ENCODE measurements at regions not wholly inside any gene's neighbourhood (a gene's known extent, or its start where the extent isn't known, plus 50 kb on each side); places are given as distances from the start of the nearest gene placed in this dataset.
A peak's percentile ranks its signal among the peaks of the same experiment; 100 is the strongest.

- no peaks in the 10 kb centered on the region for H3K4me1 ChIP-seq (ENCODE audit: control insufficient read depth, insufficient read depth, low read length, poor library complexity, severe bottlenecking)
- H3K36me3 ChIP-seq (ENCODE audit: control insufficient read depth, insufficient read depth, low read length): no peaks in the 10 kb centered on the region
- H3K4me1 Mint-ChIP-seq: peaks cover 0 to 7% (median 4%) of the 10 kb centered on the region in 4 donors
- H3K27ac Mint-ChIP-seq: no peak overlapping the region
- no peaks in the 10 kb centered on the region for H3K36me3 Mint-ChIP-seq
- peaks cover 83% of the 10 kb centered on the region for H3K27me3 Mint-ChIP-seq
- ATAC-seq (ENCODE audit: low read depth in 2 of 2) (no peak), DNase-seq (no peak)
- no peak overlapping the region for H3K27ac ChIP-seq (ENCODE audit: insufficient read depth, low read length, poor library complexity, severe bottlenecking)
- peaks cover 0 to 7% (median 0%) of the 10 kb centered on the region in 7 donors for H3K9me3 Mint-ChIP-seq
- peaks cover 42% of the 10 kb centered on the region for H3K27me3 ChIP-seq (ENCODE audit: control insufficient read depth, insufficient read depth, low read length)
- H3K4me3 Mint-ChIP-seq: no peak overlapping the region
- H3K4me3 ChIP-seq (ENCODE audit: low read depth, low read length): no peak overlapping the region
- no peaks in the 10 kb centered on the region for H3K9me3 ChIP-seq (ENCODE audit: control insufficient read depth in 2 of 2, low read length in 2 of 2)
These were observed 163.2 kb upstream of the S1PR3 start for GRCh38 chr9:88828018-88828417.

DNA sequence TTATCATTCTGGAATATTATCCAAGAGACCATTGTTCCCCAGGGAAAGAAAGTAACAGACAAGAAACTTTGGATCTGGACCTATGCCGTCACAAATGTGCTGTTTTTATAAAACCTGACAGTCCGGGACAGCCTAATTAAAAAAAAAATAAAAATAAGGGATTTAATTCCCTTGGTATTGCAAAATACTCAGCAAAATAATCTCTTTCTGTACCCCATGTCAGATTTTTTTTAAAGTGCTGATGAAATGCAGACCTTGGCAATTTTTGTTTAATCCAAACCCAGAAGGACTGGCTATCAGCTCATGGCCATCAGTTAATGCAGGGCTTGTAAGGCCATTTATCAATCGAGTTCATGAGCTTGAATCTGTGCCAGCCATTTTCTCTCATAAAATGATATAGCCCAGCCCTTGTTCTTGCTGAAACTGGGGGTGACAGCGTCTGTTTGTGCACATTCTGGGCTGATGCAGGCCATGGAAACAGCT lies 162.7 kb upstream of the S1PR3 start:
- DNase-seq (no peak), ATAC-seq (ENCODE audit: low read depth in 2 of 2) (no peak)
- H3K9me3 ChIP-seq (ENCODE audit: control insufficient read depth in 2 of 2, low read length in 2 of 2): no peaks in the 10 kb centered on the region
- H3K4me1 Mint-ChIP-seq: peaks cover 0 to 7% (median 4%) of the 10 kb centered on the region in 4 donors
- H3K36me3 Mint-ChIP-seq: no peaks in the 10 kb centered on the region
- H3K9me3 Mint-ChIP-seq: peaks cover 0 to 7% (median 0%) of the 10 kb centered on the region in 7 donors
- H3K27me3 Mint-ChIP-seq: peaks cover 84% of the 10 kb centered on the region
- H3K4me3 ChIP-seq (ENCODE audit: low read depth, low read length): no peak overlapping the region
- no peaks in the 10 kb centered on the region for H3K36me3 ChIP-seq (ENCODE audit: control insufficient read depth, insufficient read depth, low read length)
- H3K4me1 ChIP-seq (ENCODE audit: control insufficient read depth, insufficient read depth, low read length, poor library complexity, severe bottlenecking): no peaks in the 10 kb centered on the region
- H3K27ac ChIP-seq (ENCODE audit: insufficient read depth, low read length, poor library complexity, severe bottlenecking): no peak overlapping the region
- H3K27me3 ChIP-seq (ENCODE audit: control insufficient read depth, insufficient read depth, low read length): peaks cover 44% of the 10 kb centered on the region
- H3K4me3 Mint-ChIP-seq: no peak overlapping the region
- no peak overlapping the region for H3K27ac Mint-ChIP-seq

DNA sequence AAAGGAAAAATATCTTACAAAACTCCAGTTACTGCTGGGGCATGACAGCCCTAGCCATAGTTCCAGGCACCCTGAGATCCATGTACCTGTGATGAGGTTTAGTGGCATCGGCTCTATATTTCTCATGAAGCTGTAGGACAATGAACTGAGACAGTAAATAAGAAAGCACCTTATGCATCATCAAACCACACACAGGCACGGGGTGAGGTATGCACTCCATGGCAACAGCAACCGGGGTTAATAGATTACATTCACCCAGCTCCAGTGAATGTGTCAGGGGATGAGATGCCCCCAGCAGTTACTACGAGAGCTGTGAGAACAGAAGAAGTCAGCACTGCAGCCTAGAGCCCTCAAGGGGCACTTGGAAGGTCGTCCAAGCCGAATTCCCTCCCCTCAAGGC lies 162.0 kb upstream of the S1PR3 start:
- H3K4me3 Mint-ChIP-seq: no peak overlapping the region
- no peak for ATAC-seq (ENCODE audit: low read depth in 2 of 2)
- peaks cover 82% of the 10 kb centered on the region for H3K27me3 Mint-ChIP-seq
- Histone ChIP-seq H3K9me3 (ENCODE audit: control insufficient read depth in 2 of 2, low read length in 2 of 2) (no peaks in the 10 kb centered on the region), H3K36me3 (ENCODE audit: control insufficient read depth, insufficient read depth, low read length) (no peaks in the 10 kb centered on the region), H3K4me1 (ENCODE audit: control insufficient read depth, insufficient read depth, low read length, poor library complexity, severe bottlenecking) (no peaks in the 10 kb centered on the region), H3K27me3 (ENCODE audit: control insufficient read depth, insufficient read depth, low read length) (peaks cover 46% of the 10 kb centered on the region), H3K27ac (ENCODE audit: insufficient read depth, low read length, poor library complexity, severe bottlenecking) (no peak overlapping the region), H3K4me3 (ENCODE audit: low read depth, low read length) (no peak overlapping the region)
- peaks cover 5 to 14% (median 9%) of the 10 kb centered on the region in 4 donors for H3K4me1 Mint-ChIP-seq
- H3K9me3 Mint-ChIP-seq: peaks cover 0 to 5% (median 0%) of the 10 kb centered on the region in 7 donors
- no peaks in the 10 kb centered on the region for H3K36me3 Mint-ChIP-seq
- H3K27ac Mint-ChIP-seq: no peak overlapping the region
- peak in 1 of 3 donors; percentile 9 for DNase-seq

DNA sequence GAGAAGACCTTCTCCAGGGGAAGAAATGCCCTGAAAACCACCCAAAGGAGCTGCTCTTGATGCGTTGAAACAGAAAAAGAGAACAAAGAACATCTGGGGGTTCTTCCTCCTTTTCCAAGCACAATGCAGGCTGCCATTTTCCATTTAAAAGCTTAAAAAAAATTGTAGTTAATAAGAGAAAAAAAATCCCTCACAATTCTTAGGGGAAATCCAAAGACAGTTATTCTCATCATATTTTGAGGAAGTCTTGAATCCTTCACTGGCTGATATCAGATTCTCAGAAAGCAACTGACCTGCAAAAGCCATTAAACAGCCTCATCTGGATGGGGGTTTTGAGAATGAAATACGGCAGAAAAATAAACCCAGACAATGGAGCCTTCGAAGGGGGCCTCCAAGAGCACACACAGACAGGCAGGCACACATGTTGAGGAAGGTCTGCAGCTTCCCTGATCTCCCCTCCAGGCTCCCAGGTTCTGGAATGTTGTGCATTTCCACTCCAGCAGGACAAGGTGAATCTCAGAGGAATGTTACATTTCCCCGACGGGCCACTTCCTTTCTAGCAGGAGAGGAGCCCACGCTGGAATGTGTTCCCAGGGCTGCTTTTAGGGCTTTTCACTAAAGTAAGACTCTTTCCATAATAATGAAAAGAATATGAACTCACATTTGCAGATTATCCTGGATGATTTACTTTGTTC lies 159.4 kb upstream of the S1PR3 start:
- no peak overlapping the region for H3K27ac Mint-ChIP-seq

GRCh38 chr9:88833946-88834345 lies 157.3 kb upstream of the S1PR3 start:
- H3K36me3 ChIP-seq (ENCODE audit: control insufficient read depth, insufficient read depth, low read length): no peaks in the 10 kb centered on the region
- Mint-ChIP-seq H3K4me1 (peaks cover 15 to 33% (median 18%) of the 10 kb centered on the region in 4 donors), H3K36me3 (no peaks in the 10 kb centered on the region), H3K9me3 (peaks cover 0 to 6% (median 0%) of the 10 kb centered on the region in 7 donors), H3K27me3 (peaks cover 75% of the 10 kb centered on the region), H3K4me3 (no peak overlapping the region), H3K27ac (peak overlapping the region in 1 of 3 donors; percentile 49)
- peaks cover 18% of the 10 kb centered on the region for H3K4me1 ChIP-seq (ENCODE audit: control insufficient read depth, insufficient read depth, low read length, poor library complexity, severe bottlenecking)
- DNase-seq (no peak), ATAC-seq (ENCODE audit: low read depth in 2 of 2) (no peak)
- H3K27ac ChIP-seq (ENCODE audit: insufficient read depth, low read length, poor library complexity, severe bottlenecking): no peak overlapping the region
- peaks cover 38% of the 10 kb centered on the region for H3K27me3 ChIP-seq (ENCODE audit: control insufficient read depth, insufficient read depth, low read length)
- no peak overlapping the region for H3K4me3 ChIP-seq (ENCODE audit: low read depth, low read length)
- no peaks in the 10 kb centered on the region for H3K9me3 ChIP-seq (ENCODE audit: control insufficient read depth in 2 of 2, low read length in 2 of 2)

More for the DNA sequence above, 159.4 kb upstream of the S1PR3 start:
- Mint-ChIP-seq H3K27me3 (peaks cover 80% of the 10 kb centered on the region), H3K36me3 (no peaks in the 10 kb centered on the region), H3K9me3 (peaks cover 0 to 6% (median 0%) of the 10 kb centered on the region in 7 donors), H3K4me1 (peaks cover 15 to 31% (median 18%) of the 10 kb centered on the region in 4 donors), H3K4me3 (no peak overlapping the region)
- no peaks in the 10 kb centered on the region for H3K9me3 ChIP-seq (ENCODE audit: control insufficient read depth in 2 of 2, low read length in 2 of 2)
- ATAC-seq (ENCODE audit: low read depth in 2 of 2): no peak
- peaks cover 18% of the 10 kb centered on the region for H3K4me1 ChIP-seq (ENCODE audit: control insufficient read depth, insufficient read depth, low read length, poor library complexity, severe bottlenecking)
- no peak for DNase-seq
- H3K4me3 ChIP-seq (ENCODE audit: low read depth, low read length): no peak overlapping the region
- H3K27me3 ChIP-seq (ENCODE audit: control insufficient read depth, insufficient read depth, low read length): peaks cover 39% of the 10 kb centered on the region
- no peak overlapping the region for H3K27ac ChIP-seq (ENCODE audit: insufficient read depth, low read length, poor library complexity, severe bottlenecking)
- H3K36me3 ChIP-seq (ENCODE audit: control insufficient read depth, insufficient read depth, low read length): no peaks in the 10 kb centered on the region

GRCh38 chr9:88835038-88835466 lies 156.2 kb upstream of the S1PR3 start:
- Mint-ChIP-seq H3K27me3 (peaks cover 75% of the 10 kb centered on the region), H3K27ac (no peak overlapping the region), H3K36me3 (no peaks in the 10 kb centered on the region), H3K4me3 (peak overlapping the region; percentile 2 to 17 (median 4)), H3K9me3 (peaks cover 0 to 6% (median 0%) of the 10 kb centered on the region in 7 donors), H3K4me1 (peaks cover 15 to 33% (median 18%) of the 10 kb centered on the region in 4 donors)
- H3K36me3 ChIP-seq (ENCODE audit: control insufficient read depth, insufficient read depth, low read length): no peaks in the 10 kb centered on the region
- H3K27ac ChIP-seq (ENCODE audit: insufficient read depth, low read length, poor library complexity, severe bottlenecking): no peak overlapping the region
- peak overlapping the region; percentile 5 for H3K4me3 ChIP-seq (ENCODE audit: low read depth, low read length)
- H3K9me3 ChIP-seq (ENCODE audit: control insufficient read depth in 2 of 2, low read length in 2 of 2): no peaks in the 10 kb centered on the region
- DNase-seq: peak in 2 of 3 donors; percentile 68 to 82
- peaks cover 31% of the 10 kb centered on the region for H3K27me3 ChIP-seq (ENCODE audit: control insufficient read depth, insufficient read depth, low read length)
- H3K4me1 ChIP-seq (ENCODE audit: control insufficient read depth, insufficient read depth, low read length, poor library complexity, severe bottlenecking): peaks cover 18% of the 10 kb centered on the region
- ATAC-seq (ENCODE audit: low read depth in 2 of 2): peak; percentile 58 to 74

DNA sequence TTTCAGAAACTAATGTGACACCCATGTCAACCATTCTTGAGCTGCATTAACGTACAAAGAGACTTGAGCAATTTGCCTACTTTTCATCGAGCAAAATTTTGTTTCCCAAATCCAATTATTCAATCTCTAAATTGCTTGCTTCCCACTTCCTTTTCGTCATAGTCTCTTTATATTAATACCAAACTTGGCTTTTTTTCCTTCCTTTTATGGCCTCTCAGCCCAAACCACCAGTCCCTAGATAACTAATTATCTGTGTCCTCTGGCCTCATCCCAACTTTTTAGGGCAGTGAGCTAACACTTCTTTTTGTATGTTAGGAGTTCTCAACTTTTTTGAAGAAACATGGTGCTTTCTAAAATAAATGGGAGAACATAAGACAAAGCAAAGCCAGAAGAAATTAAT lies 155.5 kb upstream of the S1PR3 start:
- Histone ChIP-seq H3K4me1 (ENCODE audit: control insufficient read depth, insufficient read depth, low read length, poor library complexity, severe bottlenecking) (peaks cover 18% of the 10 kb centered on the region), H3K27ac (ENCODE audit: insufficient read depth, low read length, poor library complexity, severe bottlenecking) (no peak overlapping the region), H3K36me3 (ENCODE audit: control insufficient read depth, insufficient read depth, low read length) (no peaks in the 10 kb centered on the region), H3K27me3 (ENCODE audit: control insufficient read depth, insufficient read depth, low read length) (peaks cover 28% of the 10 kb centered on the region), H3K4me3 (ENCODE audit: low read depth, low read length) (no peak overlapping the region), H3K9me3 (ENCODE audit: control insufficient read depth in 2 of 2, low read length in 2 of 2) (no peaks in the 10 kb centered on the region)
- Mint-ChIP-seq H3K27me3 (peaks cover 75% of the 10 kb centered on the region), H3K4me3 (no peak overlapping the region), H3K27ac (no peak overlapping the region), H3K4me1 (peaks cover 15 to 33% (median 18%) of the 10 kb centered on the region in 4 donors), H3K36me3 (no peaks in the 10 kb centered on the region), H3K9me3 (peaks cover 0 to 6% (median 0%) of the 10 kb centered on the region in 7 donors)
- DNase-seq: no peak
- ATAC-seq (ENCODE audit: low read depth in 2 of 2): no peak

DNA sequence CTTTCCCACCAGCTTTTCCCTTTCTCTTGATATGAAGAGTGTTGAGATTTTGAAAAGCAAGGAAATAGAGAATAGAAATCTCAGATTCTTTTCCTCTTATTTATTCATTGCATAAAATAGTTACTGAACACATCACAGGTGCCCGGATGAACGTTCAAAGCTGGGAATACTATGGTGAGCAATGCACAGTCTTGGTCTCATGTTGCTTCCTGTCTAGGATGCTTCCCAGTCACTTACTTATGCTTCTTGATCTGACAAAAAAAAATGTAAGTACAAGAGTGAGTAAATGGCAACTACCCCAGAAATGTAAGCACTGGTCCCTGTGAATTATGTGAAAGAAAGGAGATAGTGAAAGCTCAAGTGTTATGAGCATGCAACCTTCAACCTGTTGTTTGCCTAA lies 153.5 kb upstream of the S1PR3 start:
- H3K27me3 ChIP-seq (ENCODE audit: control insufficient read depth, insufficient read depth, low read length): peaks cover 13% of the 10 kb centered on the region
- H3K27ac ChIP-seq (ENCODE audit: insufficient read depth, low read length, poor library complexity, severe bottlenecking): no peak overlapping the region
- H3K4me1 ChIP-seq (ENCODE audit: control insufficient read depth, insufficient read depth, low read length, poor library complexity, severe bottlenecking): peaks cover 18% of the 10 kb centered on the region
- H3K27ac Mint-ChIP-seq: no peak overlapping the region
- H3K36me3 Mint-ChIP-seq: no peaks in the 10 kb centered on the region
- H3K27me3 Mint-ChIP-seq: peaks cover 65% of the 10 kb centered on the region
- peaks cover 0 to 3% (median 0%) of the 10 kb centered on the region in 7 donors for H3K9me3 Mint-ChIP-seq
- no peaks in the 10 kb centered on the region for H3K36me3 ChIP-seq (ENCODE audit: control insufficient read depth, insufficient read depth, low read length)
- peaks cover 13 to 26% (median 16%) of the 10 kb centered on the region in 4 donors for H3K4me1 Mint-ChIP-seq
- H3K4me3 Mint-ChIP-seq: no peak overlapping the region
- no peak for DNase-seq
- ATAC-seq (ENCODE audit: low read depth in 2 of 2): no peak
- no peak overlapping the region for H3K4me3 ChIP-seq (ENCODE audit: low read depth, low read length)
- H3K9me3 ChIP-seq (ENCODE audit: control insufficient read depth in 2 of 2, low read length in 2 of 2): no peaks in the 10 kb centered on the region

All from CD4-positive, CD25-positive, alpha-beta regulatory T cell (primary cell).